ENCODE measurements at regions not wholly inside any gene's neighbourhood (a gene's known extent, or its start where the extent isn't known, plus 50 kb on each side); places are given as distances from the start of the nearest gene placed in this dataset.

GRCh38 chr18:39491408-39491807 lies 1925.8 kb upstream of the CELF4 start:
- TF ChIP-seq CTCF (IDR thresholded peaks at IDR 0.05; ENCODE audit: extremely low read depth in 1 of 2, insufficient read depth in 1 of 2, low read depth in 1 of 2, low read length in 2 of 2), result no peak
- no peak for TF ChIP-seq POLR2A (IDR thresholded peaks at IDR 0.05; ENCODE audit: low read depth, low read length)
- no peak for TF ChIP-seq EZH2 (IDR thresholded peaks at IDR 0.05; ENCODE audit: borderline replicate concordance, low read depth, low read length, severe bottlenecking)

Data from endothelial cell of umbilical vein (primary cell).